ENCODE measurements at regions not wholly inside any gene's neighbourhood (a gene's known extent, or its start where the extent isn't known, plus 50 kb on each side); places are given as distances from the start of the nearest gene placed in this dataset.

DNA sequence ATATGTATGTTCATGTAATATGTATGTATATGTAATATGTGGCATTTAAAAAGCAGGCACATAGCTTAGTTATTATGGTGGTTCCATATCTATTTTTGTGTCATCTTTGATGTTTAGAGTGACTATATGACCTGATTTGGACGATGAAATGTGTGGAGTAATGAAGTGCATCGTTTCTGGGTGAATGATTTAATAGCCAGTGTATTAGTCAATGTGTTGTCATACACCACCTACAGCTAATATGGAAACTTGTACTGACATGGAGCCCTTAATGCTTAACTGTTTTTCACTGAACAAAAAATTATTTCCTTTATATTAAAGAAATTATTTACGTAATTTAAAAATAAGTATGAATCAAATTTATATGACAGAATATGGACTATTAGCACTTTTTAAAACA is 292.3 kb upstream of the FSTL5 start:
- DNase-seq: no peak

DNA sequence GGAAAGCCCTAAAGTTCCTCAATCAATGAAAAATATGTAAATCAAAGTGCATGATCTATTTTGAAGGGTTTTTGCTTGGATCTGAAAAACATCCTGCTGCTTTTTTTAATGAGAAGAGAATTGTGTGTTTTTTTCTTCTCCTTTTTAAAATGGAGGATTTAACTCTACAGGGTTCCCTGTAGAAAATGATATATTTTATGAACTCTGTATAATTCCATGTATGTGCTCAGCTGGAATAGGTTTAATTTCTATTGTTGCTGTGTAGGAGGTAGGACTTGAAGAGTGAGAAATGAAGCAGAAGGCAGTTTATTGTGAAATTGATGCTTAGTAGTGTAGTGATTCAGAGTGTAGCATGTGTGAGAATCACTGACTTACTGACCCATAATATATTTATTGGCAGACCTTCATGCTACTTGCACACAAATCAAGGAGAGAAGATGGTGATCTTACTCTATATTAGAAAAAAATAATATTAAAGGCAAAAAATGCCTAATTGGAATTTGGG is 286.8 kb upstream of the FSTL5 start:
- DNase-seq: no peak

DNA sequence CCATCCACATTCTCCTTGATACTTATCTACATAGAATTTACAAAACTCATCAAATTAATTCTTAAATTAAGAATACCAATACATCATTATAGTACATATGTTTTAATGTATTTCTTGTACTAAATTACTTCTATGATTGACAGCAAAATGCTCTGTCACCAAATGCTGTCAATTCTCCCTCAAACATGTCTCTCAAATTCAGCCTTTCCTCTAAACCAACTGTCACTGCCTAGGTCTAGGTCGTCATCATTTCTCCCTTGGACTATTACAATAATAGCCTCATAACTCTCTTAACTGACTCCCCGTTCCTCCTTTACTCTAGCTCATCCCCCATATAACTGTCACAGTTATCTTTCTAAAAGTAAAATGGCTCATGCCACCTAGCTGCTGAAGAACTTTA is 279.7 kb upstream of the FSTL5 start:
- no peak for DNase-seq

DNA sequence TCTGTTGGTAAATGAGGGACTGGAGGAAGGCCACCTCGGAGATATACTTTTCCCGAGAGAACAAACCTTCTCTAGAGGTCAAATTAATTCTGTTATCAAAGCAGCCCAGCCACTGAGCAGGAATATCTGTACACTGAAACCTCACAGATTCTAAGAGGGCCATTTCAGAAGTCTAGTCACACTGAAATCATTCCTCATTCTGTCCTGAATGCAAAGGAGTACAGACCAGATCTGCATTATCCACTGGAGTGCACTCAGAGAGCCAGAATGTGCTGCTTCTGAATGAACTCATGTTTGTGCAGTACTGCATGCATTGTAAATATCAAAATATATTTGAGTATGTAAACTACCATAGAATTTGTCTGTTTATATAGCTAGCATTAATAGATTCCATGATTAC is 278.3 kb upstream of the FSTL5 start:
- DNase-seq: no peak

DNA sequence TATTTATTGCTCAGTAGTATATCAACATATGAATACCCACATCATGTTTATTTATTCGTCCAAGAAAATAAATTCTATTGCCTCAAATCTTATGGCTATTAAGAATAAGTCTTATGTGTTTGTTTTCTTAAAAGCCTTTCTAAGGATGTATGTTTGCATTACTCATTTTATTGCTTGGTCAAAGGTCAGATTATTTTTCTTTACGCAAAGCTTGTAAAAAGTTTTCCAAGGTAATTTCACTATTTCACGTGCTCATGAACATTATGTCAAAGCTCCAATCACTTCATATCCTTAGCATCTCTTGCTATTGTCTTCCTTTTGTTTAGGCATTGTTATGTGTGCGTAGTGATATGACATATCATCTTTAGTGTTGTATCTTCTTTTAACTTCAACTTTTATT is 258.5 kb upstream of the FSTL5 start:
- DNase-seq: no peak

DNA sequence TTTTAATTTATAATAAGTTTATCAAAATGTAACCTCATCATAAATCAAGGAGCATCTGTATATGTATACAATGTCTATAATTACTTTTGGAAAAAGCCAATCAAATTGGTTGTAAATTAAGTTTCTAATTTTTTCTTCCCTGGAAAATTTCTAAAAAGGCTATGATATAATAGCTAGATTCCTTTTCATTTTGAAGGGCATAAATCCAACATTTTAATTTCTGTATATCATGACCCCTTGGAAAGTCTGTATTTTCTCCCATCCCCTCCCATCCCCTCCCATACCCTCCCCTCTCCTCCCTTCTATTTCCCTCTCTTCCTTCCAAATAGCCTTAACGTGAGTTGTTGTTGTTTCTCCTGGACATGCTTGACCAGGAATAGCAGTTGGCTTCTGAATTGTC is 247.1 kb upstream of the FSTL5 start:
- no peak for DNase-seq

DNA sequence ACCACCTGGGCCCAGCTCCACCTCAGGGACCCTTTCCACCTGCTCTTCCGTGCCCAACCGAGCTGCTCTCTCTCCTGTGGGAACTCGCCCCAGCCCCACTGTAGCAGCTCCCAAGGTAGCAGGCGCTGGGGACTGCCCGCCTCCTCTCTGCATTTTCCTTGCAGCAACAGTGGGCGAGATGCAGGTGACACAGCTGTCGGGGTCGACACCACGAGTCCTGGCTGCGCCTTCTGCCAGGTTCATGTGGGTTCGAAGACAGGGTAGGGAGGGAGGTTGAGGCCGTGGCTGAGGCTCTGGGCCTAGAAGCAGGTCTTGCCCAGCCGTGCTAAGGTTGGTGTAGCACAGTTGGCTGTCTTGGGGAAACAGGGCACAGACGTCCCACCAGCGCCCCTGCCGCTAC is 245.2 kb upstream of the FSTL5 start:
- DNase-seq: no peak

DNA sequence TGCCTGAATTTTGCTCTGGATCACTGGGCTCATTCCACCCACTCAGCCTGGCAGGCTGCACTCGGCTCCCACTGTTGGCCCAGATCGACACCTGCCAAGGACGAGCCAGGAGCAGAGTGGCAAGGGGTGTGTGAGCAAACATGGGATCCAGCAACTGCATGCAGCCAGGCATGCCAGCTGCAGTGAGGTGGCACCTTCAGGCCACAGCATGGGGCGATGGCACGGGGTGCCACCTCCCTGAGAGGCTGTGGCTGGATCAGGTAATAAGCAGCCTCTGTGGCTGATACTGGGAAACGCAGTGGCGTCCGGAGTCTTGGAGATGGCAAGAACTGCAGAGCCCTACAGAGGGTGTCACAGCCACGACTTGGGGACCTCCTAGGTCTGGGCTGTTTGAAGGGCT is 244.5 kb upstream of the FSTL5 start:
- DNase-seq: no peak

DNA sequence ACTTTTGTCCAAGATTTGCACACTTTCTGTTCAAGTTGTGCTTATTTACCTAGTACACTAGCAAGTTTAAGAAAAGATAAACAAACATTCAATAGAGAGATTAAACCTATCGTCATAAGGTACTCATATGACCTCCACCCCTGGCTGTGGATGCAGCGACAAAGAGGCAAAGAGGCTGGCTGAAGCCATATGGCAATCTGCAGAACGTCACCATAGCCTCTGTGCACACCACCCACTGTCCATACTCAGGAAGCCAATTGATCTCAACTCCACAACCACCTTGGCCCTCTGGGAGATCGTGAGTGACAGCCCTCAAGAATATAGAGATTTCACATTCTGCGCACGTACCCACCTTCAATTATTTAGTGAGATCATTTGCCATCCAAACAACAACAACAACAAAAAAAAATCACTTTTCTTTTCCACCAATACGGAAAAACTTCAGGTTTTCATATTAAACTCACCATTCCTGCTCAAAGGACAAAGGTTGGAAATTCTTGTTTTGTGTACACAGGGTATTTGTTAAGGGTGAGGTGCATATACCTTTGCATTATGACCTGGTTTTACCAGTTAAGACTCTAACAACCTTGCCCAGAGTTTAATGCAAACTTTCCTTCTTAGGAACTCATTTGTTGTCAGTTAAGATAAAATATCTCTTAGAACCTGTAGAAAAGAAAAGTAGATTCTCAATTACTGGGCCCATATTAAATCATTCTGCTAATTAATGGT is 243.0 kb upstream of the FSTL5 start:
- DNase-seq: no peak

DNA sequence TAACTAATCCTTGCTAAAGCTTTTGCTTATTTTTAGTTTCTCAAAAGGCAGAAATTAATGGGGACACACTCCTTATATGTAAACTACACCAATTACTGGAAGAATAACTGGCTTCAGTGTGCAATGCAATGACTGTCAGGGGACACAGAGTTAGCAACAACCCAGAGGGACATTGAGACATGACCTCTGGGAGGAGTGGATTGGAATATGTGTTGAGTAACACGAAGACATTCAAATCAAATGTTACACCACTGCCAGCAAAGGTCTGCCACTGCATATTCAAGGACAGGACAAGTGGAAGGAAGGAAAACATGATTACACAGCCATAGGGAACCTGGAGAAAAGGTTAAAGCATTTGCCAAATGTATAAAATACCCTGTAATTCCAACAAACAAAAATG is 240.1 kb upstream of the FSTL5 start:
- DNase-seq: no peak

DNA sequence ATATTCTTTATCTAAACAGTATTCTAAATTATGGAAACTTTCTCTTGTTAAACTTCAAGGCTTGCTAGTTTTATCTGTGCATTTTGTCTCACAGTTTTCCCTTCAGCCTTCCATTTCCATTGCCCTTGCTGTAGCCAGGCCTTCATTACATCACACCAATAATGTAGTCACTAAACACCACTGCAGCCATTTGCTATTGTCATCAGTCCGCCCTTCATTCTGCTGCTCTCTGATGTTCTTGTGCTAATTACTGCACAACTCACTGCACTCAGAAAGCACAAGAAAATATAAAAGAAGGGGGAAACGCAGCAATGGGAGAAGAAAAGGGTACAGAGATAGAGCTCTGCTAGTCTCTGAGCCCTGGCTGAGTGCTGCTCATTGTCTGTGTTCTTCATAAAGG is 239.6 kb upstream of the FSTL5 start:
- no peak for DNase-seq

DNA sequence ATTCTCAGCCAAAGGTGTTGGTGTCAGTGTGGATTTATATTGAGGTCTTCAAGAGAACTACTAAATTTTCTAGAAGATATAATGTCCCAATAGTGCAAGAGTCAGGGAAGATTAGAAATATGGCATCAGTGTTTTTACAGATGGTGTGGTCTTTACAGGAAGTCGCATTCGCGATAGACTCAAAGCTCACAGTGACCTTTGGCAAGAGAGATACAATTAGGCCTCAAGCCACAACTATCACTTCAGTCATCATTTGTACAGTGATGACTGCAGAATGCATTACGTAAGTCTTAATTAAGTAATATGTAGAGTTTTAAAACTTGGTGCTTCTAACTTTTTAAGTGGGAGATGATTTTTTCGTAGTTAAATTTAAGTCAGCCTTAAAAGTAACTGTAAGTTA is 237.2 kb upstream of the FSTL5 start:
- DNase-seq: no peak

DNA sequence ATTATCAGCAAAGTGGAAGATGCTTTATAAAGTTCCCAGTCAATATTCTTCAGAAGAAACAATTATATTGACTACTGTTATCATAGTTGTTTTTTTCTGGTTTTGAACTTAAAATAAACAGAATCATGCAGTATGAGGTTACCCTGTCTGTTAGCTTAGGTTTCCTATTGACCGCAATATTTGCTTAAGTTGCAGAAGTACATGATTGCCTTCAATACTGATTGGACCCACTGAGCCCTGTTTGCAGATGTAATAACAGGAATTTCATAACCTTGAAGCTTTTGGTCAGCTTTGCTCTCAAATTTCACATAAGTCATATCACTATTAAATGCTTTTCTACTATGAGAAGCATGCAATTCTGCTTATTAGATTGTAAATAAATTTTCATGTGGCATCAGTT is 229.1 kb upstream of the FSTL5 start:
- DNase-seq: no peak

DNA sequence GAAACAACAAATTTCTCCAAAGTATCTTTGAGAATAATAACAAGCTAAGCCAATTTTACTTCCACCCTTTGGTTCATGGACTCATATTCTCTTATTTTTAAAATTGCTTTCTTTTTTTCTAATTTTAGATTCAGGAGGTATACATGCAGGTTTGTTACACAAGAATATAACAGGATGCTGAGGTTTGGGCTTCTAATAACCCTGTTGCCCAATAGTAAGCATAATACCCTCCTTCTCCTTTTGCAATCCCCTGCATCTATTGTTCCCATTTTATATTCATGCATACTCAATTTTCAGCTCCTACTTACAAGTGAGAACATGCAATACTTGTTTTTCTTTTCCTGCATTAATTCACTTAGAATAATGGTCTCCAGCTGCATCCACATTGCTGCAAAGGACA is 202.3 kb upstream of the FSTL5 start:
- DNase-seq: no peak

DNA sequence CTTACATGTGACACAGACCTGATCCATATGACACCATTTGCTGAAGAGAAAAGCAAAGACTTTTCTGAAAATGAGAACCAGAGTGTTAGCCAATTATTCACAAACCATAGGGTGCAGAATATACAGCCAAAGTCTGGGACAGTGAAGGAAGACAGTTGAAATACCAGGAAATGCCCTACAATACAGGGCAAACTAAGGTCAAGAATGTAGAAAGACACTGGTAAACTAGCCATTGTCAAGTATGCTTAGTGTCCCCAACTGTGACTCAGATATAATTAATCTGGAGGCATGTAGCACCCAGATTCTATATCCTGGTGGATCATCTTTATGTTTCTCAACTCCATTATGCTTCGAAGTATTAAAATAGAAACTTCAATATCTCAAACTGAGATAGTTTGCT is 200.9 kb upstream of the FSTL5 start:
- DNase-seq: no peak

DNA sequence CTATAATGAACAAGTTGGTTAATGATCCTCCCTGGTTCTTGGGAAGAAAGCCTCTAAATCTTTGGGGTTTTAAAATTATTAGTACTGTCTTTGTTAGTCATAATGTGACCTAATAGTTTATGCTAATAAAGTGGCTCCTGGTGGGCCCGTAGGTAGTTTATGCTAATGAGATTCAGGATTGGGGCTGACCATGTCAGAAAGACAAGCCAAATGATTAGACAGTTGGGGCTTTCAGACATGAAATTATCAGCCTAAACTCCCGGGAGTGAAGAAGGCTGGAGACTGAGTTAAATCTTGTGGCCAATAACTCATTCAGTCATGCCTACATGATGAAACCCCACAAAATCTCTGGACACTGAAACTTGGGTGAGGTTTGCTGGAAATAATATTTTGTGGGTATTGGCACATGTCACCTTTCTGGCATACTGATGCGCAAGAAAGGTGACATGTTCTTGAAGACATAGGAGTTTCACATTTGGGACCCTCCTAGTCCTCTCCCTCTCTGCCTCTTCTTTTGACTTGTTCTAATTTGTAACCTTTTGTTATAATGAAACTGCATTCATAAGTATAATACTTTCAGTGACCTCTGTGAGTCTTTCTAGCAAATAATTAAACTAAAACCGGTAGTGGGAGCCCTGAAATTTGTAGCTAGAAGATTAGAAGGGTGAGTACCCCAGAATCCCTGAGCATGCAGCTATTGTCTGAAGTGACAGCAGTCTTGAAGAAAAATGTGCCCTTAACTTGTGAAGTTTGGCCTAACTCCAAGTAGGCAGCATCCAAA is 196.8 kb upstream of the FSTL5 start:
- no peak for DNase-seq

DNA sequence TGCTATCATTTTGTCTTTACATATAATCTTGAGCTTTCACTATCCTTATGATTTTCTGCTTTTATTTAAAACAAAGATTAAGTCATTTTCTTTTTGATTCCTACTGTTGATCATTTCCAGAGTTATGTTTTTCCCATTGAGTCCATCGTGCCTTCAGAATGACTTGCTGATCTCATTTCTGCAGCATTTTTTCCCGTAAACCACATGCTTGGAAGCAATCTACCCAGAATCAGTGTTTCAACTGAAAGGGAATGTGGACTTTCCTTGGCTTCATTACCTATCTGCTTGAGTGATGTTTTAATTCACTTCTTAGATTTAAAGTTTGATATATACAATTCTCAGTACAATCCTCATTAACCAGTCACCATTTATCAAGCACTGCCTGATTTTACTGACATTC is 192.4 kb upstream of the FSTL5 start:
- DNase-seq: no peak

DNA sequence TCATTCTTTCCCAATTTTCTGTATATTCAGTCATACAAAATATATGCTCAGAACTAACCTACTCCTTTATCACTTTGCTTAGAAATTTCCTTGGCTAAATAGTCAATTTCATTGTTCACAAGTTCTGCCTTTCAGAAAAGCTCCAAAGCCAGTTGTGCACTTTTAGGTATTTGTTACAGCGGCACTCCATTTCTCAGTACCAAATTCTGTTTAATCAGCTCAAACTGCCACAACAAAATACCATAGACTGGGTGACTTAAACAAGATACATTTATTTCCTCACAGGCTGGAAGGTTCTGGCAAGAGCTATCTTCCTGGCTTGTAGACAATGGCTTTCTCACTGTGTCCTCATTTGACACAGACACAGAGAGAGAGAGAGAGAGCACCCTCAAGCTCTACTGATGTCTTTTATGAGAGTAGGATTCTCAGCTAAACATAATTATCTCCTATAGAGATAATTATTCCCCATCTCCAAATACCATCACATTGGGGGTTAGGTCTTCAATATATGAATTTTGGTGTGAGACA is 188.8 kb upstream of the FSTL5 start:
- DNase-seq: no peak

DNA sequence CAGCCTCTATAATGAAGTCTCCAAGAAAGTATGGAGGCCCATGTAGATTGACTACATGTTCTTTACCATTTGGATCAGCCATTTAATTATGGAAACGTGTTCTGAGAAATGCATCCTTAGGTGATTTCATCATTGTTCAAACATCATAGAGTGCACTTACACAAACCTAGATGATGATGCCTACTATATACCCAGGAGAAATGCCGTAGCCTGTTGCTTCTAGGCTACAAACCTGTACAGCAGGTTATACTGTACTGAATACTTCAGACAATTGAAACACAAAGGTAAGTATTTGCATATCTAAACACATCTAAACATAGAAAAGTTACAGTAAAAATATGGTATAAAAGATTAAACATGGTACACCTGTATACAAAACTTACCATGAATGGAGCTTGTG is 186.5 kb upstream of the FSTL5 start:
- no peak for DNase-seq

DNA sequence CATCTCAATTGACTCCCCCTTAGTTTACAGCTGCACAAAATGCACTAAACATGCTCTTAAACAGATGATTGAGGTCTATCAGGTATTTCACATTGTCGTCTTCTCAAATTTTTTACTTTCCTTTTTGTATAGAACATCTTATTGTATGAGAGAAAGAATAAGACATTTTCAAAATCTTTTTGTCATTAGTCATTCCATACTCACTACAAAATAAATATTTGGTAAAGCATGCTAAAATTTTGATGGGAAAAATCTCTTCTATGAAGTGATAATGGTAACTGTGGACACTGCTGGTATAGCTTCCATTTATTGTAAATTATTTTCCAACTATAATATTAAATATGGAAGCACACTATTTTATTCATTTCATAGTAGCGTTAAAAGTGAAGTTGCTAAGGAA is 185.6 kb upstream of the FSTL5 start:
- DNase-seq: no peak

DNA sequence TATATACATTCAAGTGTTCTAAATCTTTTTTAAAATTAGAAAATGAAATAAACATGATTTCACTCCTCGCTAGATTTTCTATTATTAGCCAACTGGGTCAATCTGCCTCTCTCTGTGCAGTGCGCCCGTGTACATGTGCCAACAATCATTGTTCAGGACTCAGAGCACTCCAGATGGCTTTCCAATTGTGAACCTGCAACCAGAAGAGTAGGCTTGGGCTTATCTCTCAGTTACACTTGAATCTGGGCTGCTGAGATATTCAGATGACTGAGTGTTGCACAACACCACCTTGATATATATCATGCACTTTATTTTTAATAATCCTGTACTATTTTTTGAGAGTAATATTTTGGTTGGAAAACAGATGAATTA is 184.0 kb upstream of the FSTL5 start:
- DNase-seq: no peak

DNA sequence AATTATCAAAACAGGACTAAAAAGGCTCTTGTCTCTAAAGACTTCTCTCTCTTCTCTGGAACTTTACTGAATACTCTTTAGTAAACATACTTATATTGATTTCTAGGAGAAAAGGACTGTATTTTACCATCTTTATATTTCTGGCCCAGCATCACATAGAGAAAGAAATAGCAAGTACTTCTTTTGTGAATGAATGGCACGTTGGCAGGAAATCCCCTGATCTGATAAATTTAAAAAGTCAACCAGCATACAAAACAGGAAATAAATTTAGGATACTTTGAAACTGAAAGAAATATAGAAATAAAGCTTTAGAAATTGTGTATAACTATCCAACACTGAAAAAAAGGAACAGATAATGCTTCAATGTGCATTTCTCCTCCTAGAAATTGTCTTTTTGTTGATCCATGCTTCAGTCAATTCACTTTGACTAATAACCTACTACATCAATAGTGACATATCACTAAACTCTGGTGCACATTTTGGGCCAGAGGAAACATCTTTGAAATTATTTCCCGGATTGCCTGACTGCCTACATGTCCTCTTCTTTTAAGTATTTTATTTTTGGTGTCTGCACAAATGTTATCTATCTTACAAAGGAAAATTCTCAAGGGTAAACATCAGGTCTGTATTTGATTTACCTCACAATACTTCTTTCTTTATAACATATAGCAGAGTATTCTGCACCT is 183.5 kb upstream of the FSTL5 start:
- no peak for DNase-seq

DNA sequence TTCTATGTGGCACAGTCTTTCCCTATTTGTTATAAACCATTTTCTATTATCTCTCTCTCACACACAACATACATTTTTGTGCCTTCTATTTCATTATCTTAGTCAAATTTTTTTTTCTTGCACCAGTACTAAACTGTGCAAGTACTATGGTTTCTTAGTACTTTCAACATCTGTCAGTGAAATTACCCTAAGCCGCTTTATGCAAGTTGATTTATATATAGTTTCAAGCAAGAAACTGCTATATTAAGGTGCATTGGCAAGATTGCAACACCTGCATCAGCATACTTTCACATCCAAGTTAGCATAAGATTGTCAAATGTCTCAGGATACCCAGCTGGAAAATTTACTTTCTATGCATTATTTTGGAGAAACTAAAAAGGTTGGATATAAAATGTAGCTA is 180.2 kb upstream of the FSTL5 start:
- DNase-seq: no peak

DNA sequence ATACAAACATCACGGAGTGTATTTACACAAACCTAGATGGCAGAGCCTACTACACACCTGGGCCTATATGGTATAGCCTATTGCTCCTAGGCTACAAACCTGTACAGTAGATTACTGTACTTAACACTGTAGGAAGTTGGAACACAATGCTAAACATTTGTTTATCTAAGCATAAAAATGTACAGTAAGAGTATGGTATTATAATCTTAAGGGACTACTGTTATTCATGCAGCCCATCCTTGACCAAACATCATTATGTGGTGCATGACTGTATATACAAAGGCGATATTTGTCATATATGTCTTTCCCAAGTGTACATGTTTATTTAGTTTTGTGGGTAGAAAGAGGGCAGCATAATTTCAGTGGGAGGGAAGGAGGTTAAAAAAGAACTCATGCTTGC is 177.7 kb upstream of the FSTL5 start:
- no peak for DNase-seq
